IMR-90 (cell line): ENCODE measurements at regions not wholly inside any gene's neighbourhood (a gene's known extent, or its start where the extent isn't known, plus 50 kb on each side); places are given as distances from the start of the nearest gene placed in this dataset.

Experiments
- ATAC-seq: fragments of 200-7000 bp; cut with Tn5 transposase; 2 replicates; pipeline ENCODE4 v1.9.1; 2020; ENCODE audit warnings: low read depth, mild to moderate bottlenecking, moderate library complexity
- BruUV-seq: library from RNA; stranded (reverse); fragments of 400-500 nt; replicated peaks from 2 replicates; lab custom pipeline; 2021; lab: Mats Ljungman, UMichigan
- CTCF ChIA-PET: fragments of 300-600 bp; formaldehyde crosslinking; extraction: SDS; loops from one replicate; lab custom pipeline; 2021; ENCODE audit warnings: antibody characterized with exemption; lab: Yijun Ruan, JAX
- POLR2A ChIA-PET: fragments of 300-600 bp; sonication (Branson Sonifier 250); formaldehyde crosslinking; loops from one replicate; lab custom pipeline; 2022; ENCODE audit warnings: antibody characterized with exemption; ENCODE audit not compliant: unreplicated experiment; lab: Charles Lee
- DNase-seq: peaks from one replicate; pipeline ENCODE4 v3.0.0; 2013
- H2AFZ ChIP-seq: replicated peaks from 2 replicates; pipeline ENCODE3; 2013; ENCODE audit warnings: low read length, mild to moderate bottlenecking; ENCODE audit not compliant: poor library complexity
- H2AK5ac ChIP-seq: 2 replicates; pipeline ENCODE4 v1.6.1; 2013; ENCODE audit warnings: low read depth, low read length, inconsistent platforms
- H2AK9ac ChIP-seq: replicated peaks from 2 replicates; pipeline ENCODE3; 2013; ENCODE audit warnings: mild to moderate bottlenecking, low read depth, low read length, moderate library complexity; ENCODE audit not compliant: poor library complexity
- H2BK120ac ChIP-seq: 2 replicates; pipeline ENCODE4 v1.6.1; 2013; ENCODE audit warnings: low read depth, low read length, inconsistent platforms
- H2BK15ac ChIP-seq: 3 replicates; pipeline ENCODE4 v1.6.1; 2013; ENCODE audit warnings: low read depth, low read length, inconsistent platforms
- H2BK20ac ChIP-seq: 2 replicates; pipeline ENCODE4 v1.6.1; 2013; ENCODE audit warnings: low read depth, mild to moderate bottlenecking, inconsistent platforms, low read length, moderate library complexity
- H2BK5ac ChIP-seq: 2 replicates; pipeline ENCODE4 v1.6.1; 2013; ENCODE audit warnings: mild to moderate bottlenecking, low read depth, low read length, inconsistent platforms; ENCODE audit not compliant: poor library complexity, severe bottlenecking
- H3K14ac ChIP-seq: replicated peaks from 2 replicates; pipeline ENCODE4 v1.6.1; 2013; ENCODE audit warnings: low read depth, low read length, inconsistent platforms
- H3K18ac ChIP-seq: 2 replicates; pipeline ENCODE4 v1.6.1; 2013; ENCODE audit warnings: low read depth, low read length, control low read depth
- H3K23ac ChIP-seq: 2 replicates; pipeline ENCODE4 v1.6.1; 2013; ENCODE audit warnings: low read depth, low read length, inconsistent platforms
- H3K27ac ChIP-seq: 2 replicates; pipeline ENCODE4 v1.5.1; 2013; ENCODE audit warnings: mild to moderate bottlenecking, control low read depth, low read length; ENCODE audit not compliant: insufficient read depth
- H3K27me3 ChIP-seq: 2 replicates; pipeline ENCODE4 v1.6.1; 2013; ENCODE audit warnings: low read length; ENCODE audit not compliant: control insufficient read depth, insufficient read depth
- H3K36me3 ChIP-seq: 2 replicates; pipeline ENCODE4 v1.6.1; 2013; ENCODE audit warnings: low read length, mixed read lengths; ENCODE audit not compliant: control insufficient read depth, insufficient read depth
- H3K4ac ChIP-seq: 2 replicates; pipeline ENCODE4 v1.6.1; 2013; ENCODE audit warnings: low read depth, low read length, inconsistent platforms
- H3K4me1 ChIP-seq: 2 replicates; pipeline ENCODE4 v1.6.1; 2013; ENCODE audit warnings: low read length, mixed read lengths; ENCODE audit not compliant: control insufficient read depth, insufficient read depth
- H3K4me2 ChIP-seq: 2 replicates; pipeline ENCODE4 v1.6.1; 2013; ENCODE audit warnings: low read depth, mild to moderate bottlenecking, control low read depth, low read length, moderate library complexity
- H3K4me3 ChIP-seq: 2 replicates; pipeline ENCODE4 v1.5.1; 2013; ENCODE audit warnings: low read depth, mild to moderate bottlenecking, control low read depth, low read length, moderate library complexity; ENCODE audit not compliant: insufficient read depth
- H3K56ac ChIP-seq: 2 replicates; pipeline ENCODE4 v1.6.1; 2013; ENCODE audit warnings: low read length, inconsistent platforms; ENCODE audit not compliant: insufficient read depth; ENCODE audit errors: extremely low read depth
- H3K79me1 ChIP-seq, 2 experiments: 2 replicates each; pipeline ENCODE4 v1.6.1; 2013; ENCODE audit warnings: low read length in 2 of 2, inconsistent platforms in 1 of 2, low read depth in 1 of 2
- H3K9ac ChIP-seq: 2 replicates; pipeline ENCODE4 v1.6.1; 2013; ENCODE audit warnings: low read depth, low read length, control low read depth
- H3K9me1 ChIP-seq: 2 replicates; pipeline ENCODE4 v1.6.1; 2013; ENCODE audit warnings: low read length, inconsistent platforms; ENCODE audit not compliant: insufficient read depth
- H3K9me3 ChIP-seq: 2 replicates; pipeline ENCODE4 v1.6.1; 2013; ENCODE audit warnings: low read length; ENCODE audit not compliant: control insufficient read depth, insufficient read depth
- H4K20me1 ChIP-seq: 2 replicates; pipeline ENCODE4 v1.6.1; 2013; ENCODE audit warnings: low read length, inconsistent platforms; ENCODE audit not compliant: insufficient read depth
- H4K5ac ChIP-seq: 2 replicates; pipeline ENCODE4 v1.6.1; 2013; ENCODE audit warnings: mild to moderate bottlenecking, low read depth, low read length, control low read depth
- H4K8ac ChIP-seq, 2 experiments: 2 replicates each; pipeline ENCODE4 v1.6.1; 2013; ENCODE audit warnings: low read depth in 2 of 2, low read length in 2 of 2, control low read depth in 1 of 2, inconsistent platforms in 1 of 2
- H4K91ac ChIP-seq: 2 replicates; pipeline ENCODE4 v1.6.1; 2013; ENCODE audit warnings: low read depth, low read length, inconsistent platforms; ENCODE audit not compliant: insufficient read depth
- BHLHE40 ChIP-seq: fragments of 150-350 bp; IDR thresholded peaks from 2 replicates; pipeline ENCODE4 v1.6.1; 2016; ENCODE audit warnings: mild to moderate bottlenecking, low read depth, low read length
- CEBPB ChIP-seq: IDR thresholded peaks from 2 replicates; pipeline ENCODE4 v1.6.1; 2012; ENCODE audit warnings: low read depth, low read length, improper control_type of control experiment
- CHD1 ChIP-seq: IDR thresholded peaks from 2 replicates; pipeline ENCODE4 v1.6.1; 2012; ENCODE audit warnings: low read depth, low read length, improper control_type of control experiment
- CTCF ChIP-seq: conservative IDR thresholded peaks from 2 replicates; pipeline ENCODE4 v1.5.1; 2012; ENCODE audit warnings: mild to moderate bottlenecking, low read depth, low read length, improper control_type of control experiment
- ELK1 ChIP-seq: fragments of 150-350 bp; IDR thresholded peaks from 2 replicates; pipeline ENCODE4 v1.6.1; 2016; ENCODE audit warnings: low read depth, mild to moderate bottlenecking, low read length, moderate library complexity, borderline replicate concordance
- FOS ChIP-seq: fragments of 150-350 bp; IDR thresholded peaks from 2 replicates; pipeline ENCODE4 v1.6.1; 2016; ENCODE audit warnings: low read depth, low read length
- MAFK ChIP-seq: IDR thresholded peaks from 2 replicates; pipeline ENCODE4 v1.6.1; 2012; ENCODE audit warnings: low read depth, low read length, improper control_type of control experiment
- MAZ ChIP-seq: IDR thresholded peaks from 2 replicates; pipeline ENCODE4 v1.6.1; 2012; ENCODE audit warnings: low read depth, mild to moderate bottlenecking, low read length, improper control_type of control experiment, moderate library complexity, borderline replicate concordance
- NFE2L2 ChIP-seq: fragments of 150-350 bp; IDR thresholded peaks from 2 replicates; pipeline ENCODE4 v1.6.1; 2016; ENCODE audit warnings: low read depth, mild to moderate bottlenecking, low read length
- POLR2A ChIP-seq: IDR thresholded peaks from 2 replicates; pipeline ENCODE4 v1.6.1; 2012; ENCODE audit warnings: mild to moderate bottlenecking, low read depth, low read length
- RAD21 ChIP-seq: IDR thresholded peaks from 2 replicates; pipeline ENCODE4 v1.6.1; 2012; ENCODE audit warnings: low read length, improper control_type of control experiment
- RCOR1 ChIP-seq: IDR thresholded peaks from 2 replicates; pipeline ENCODE4 v1.6.1; 2012; ENCODE audit warnings: mild to moderate bottlenecking, low read length, improper control_type of control experiment; ENCODE audit not compliant: insufficient replicate concordance
- SMC3 ChIP-seq: fragments of 150-350 bp; IDR thresholded peaks from 2 replicates; pipeline ENCODE4 v1.6.1; 2016; ENCODE audit warnings: low read depth, mild to moderate bottlenecking, antibody characterized with exemption, low read length, moderate library complexity
- WGBS, 2 experiments: methylation state at CpG; one replicate each; pipeline versions ENCODE4 v1.1.5 to v1.1.7; 2013; ENCODE audit warnings: missing lambda C conversion rate in 2 of 2; ENCODE audit not compliant: insufficient read length in 1 of 2; ENCODE audit errors: extremely low coverage in 2 of 2; 5-methylcytosine and 5-hydroxymethylcytosine counted together
- dilution Hi-C: fragments of 300-500 bp; cut with HindIII; formaldehyde crosslinking; loops from one replicate; pipeline ENCODE4 v1.14.3; 2018; ENCODE audit warnings: low sequenced_read_pairs; ENCODE audit not compliant: unreplicated experiment
- in situ Hi-C: fragments of 300-500 bp; cut with MboI; formaldehyde crosslinking; loops from 3 replicates; pipeline ENCODE4 v1.14.3; 2019; ENCODE audit warnings: low sequenced_read_pairs, inconsistent platforms, mixed read lengths
- intact Hi-C: fragments of 100-400 bp; cut with micrococcal nuclease; formaldehyde crosslinking; loops from 2 replicates; pipeline ENCODE4 v1.10.0; 2022

GRCh38 chr5:112594095-112594850 lies 143.4 kb upstream of the APC start:
- Histone ChIP-seq H3K4me1 (no peaks in the 10 kb centered on the region), H3K4me2 (no peak overlapping the region), H3K18ac (no peak overlapping the region), H3K9ac (no peak overlapping the region), H3K56ac (no peak overlapping the region), H2BK120ac (no peak overlapping the region), H4K20me1 (no peaks in the 10 kb centered on the region), H3K9me3 (no peaks in the 10 kb centered on the region), H3K27me3 (no peaks in the 10 kb centered on the region; the same call in none of the 2 replicates), H3K23ac (no peak overlapping the region), H3K79me1 (no peaks in the 10 kb centered on the region), H4K5ac (no peak overlapping the region), H2BK5ac (no peak overlapping the region), H3K14ac (no peak overlapping the region), H3K4ac (no peak overlapping the region), H3K4me3 (no peak overlapping the region), H2BK15ac (no peak overlapping the region), H2AK9ac (no peak overlapping the region), H4K8ac (no peak overlapping the region), H3K9me1 (no peaks in the 10 kb centered on the region), H2AK5ac (no peak overlapping the region), H3K36me3 (no peaks in the 10 kb centered on the region), H2AFZ (no peak overlapping the region), H3K27ac (no peak overlapping the region), H4K91ac (no peak overlapping the region), H2BK20ac (no peak overlapping the region)
- WGBS, 2 experiments = no CpG with 5 or more reads among the region's 6 CpGs
- ChIA-PET CTCF (no interaction called here), POLR2A (no interaction called here)
- no peak for DNase-seq
- ATAC-seq = no peak
- no peak for TF ChIP-seq BHLHE40
- no peak for TF ChIP-seq NFE2L2
- no peak for TF ChIP-seq ELK1
- no peak for TF ChIP-seq CHD1
- TF ChIP-seq SMC3 = no peak
- TF ChIP-seq MAFK = no peak
- no peak for TF ChIP-seq CEBPB
- no peak for TF ChIP-seq RCOR1
- TF ChIP-seq MAZ = no peak
- TF ChIP-seq RAD21 = no peak
- TF ChIP-seq FOS = no peak
- TF ChIP-seq POLR2A = no peak
- no peak for TF ChIP-seq CTCF
- dilution Hi-C loops = no loop called here
- intact Hi-C loops = no loop called here
- in situ Hi-C loops = no loop called here
- BruUV-seq = no TSS peak
